IMR-90 (cell line): ENCODE measurements at regions not wholly inside any gene's neighbourhood (a gene's known extent, or its start where the extent isn't known, plus 50 kb on each side); places are given as distances from the start of the nearest gene placed in this dataset.
A peak's percentile ranks its signal among the peaks of the same experiment; 100 is the strongest.

ENCODE experiments used
- ATAC-seq: fragments of 200-7000 bp; cut with Tn5 transposase; 2 replicates; pipeline ENCODE4 v1.9.1; 2020; ENCODE audit warnings: low read depth, mild to moderate bottlenecking, moderate library complexity
- BruUV-seq: library from RNA; stranded (reverse); fragments of 400-500 nt; replicated peaks from 2 replicates; lab custom pipeline; 2021; lab: Mats Ljungman, UMichigan
- CTCF ChIA-PET: fragments of 300-600 bp; formaldehyde crosslinking; extraction: SDS; loops from one replicate; lab custom pipeline; 2021; ENCODE audit warnings: antibody characterized with exemption; lab: Yijun Ruan, JAX
- POLR2A ChIA-PET: fragments of 300-600 bp; sonication (Branson Sonifier 250); formaldehyde crosslinking; loops from one replicate; lab custom pipeline; 2022; ENCODE audit warnings: antibody characterized with exemption; ENCODE audit not compliant: unreplicated experiment; lab: Charles Lee
- DNase-seq: peaks from one replicate; pipeline ENCODE4 v3.0.0; 2013
- H2AFZ ChIP-seq: replicated peaks from 2 replicates; pipeline ENCODE3; 2013; ENCODE audit warnings: low read length, mild to moderate bottlenecking; ENCODE audit not compliant: poor library complexity
- H2AK5ac ChIP-seq: 2 replicates; pipeline ENCODE4 v1.6.1; 2013; ENCODE audit warnings: low read depth, low read length, inconsistent platforms
- H2AK9ac ChIP-seq: replicated peaks from 2 replicates; pipeline ENCODE3; 2013; ENCODE audit warnings: mild to moderate bottlenecking, low read depth, low read length, moderate library complexity; ENCODE audit not compliant: poor library complexity
- H2BK120ac ChIP-seq: 2 replicates; pipeline ENCODE4 v1.6.1; 2013; ENCODE audit warnings: low read depth, low read length, inconsistent platforms
- H2BK15ac ChIP-seq: 3 replicates; pipeline ENCODE4 v1.6.1; 2013; ENCODE audit warnings: low read depth, low read length, inconsistent platforms
- H2BK20ac ChIP-seq: 2 replicates; pipeline ENCODE4 v1.6.1; 2013; ENCODE audit warnings: low read depth, mild to moderate bottlenecking, inconsistent platforms, low read length, moderate library complexity
- H2BK5ac ChIP-seq: 2 replicates; pipeline ENCODE4 v1.6.1; 2013; ENCODE audit warnings: mild to moderate bottlenecking, low read depth, low read length, inconsistent platforms; ENCODE audit not compliant: poor library complexity, severe bottlenecking
- H3K14ac ChIP-seq: replicated peaks from 2 replicates; pipeline ENCODE4 v1.6.1; 2013; ENCODE audit warnings: low read depth, low read length, inconsistent platforms
- H3K18ac ChIP-seq: 2 replicates; pipeline ENCODE4 v1.6.1; 2013; ENCODE audit warnings: low read depth, low read length, control low read depth
- H3K23ac ChIP-seq: 2 replicates; pipeline ENCODE4 v1.6.1; 2013; ENCODE audit warnings: low read depth, low read length, inconsistent platforms
- H3K27ac ChIP-seq: 2 replicates; pipeline ENCODE4 v1.5.1; 2013; ENCODE audit warnings: mild to moderate bottlenecking, control low read depth, low read length; ENCODE audit not compliant: insufficient read depth
- H3K27me3 ChIP-seq: 2 replicates; pipeline ENCODE4 v1.6.1; 2013; ENCODE audit warnings: low read length; ENCODE audit not compliant: control insufficient read depth, insufficient read depth
- H3K36me3 ChIP-seq: 2 replicates; pipeline ENCODE4 v1.6.1; 2013; ENCODE audit warnings: low read length, mixed read lengths; ENCODE audit not compliant: control insufficient read depth, insufficient read depth
- H3K4ac ChIP-seq: 2 replicates; pipeline ENCODE4 v1.6.1; 2013; ENCODE audit warnings: low read depth, low read length, inconsistent platforms
- H3K4me1 ChIP-seq: 2 replicates; pipeline ENCODE4 v1.6.1; 2013; ENCODE audit warnings: low read length, mixed read lengths; ENCODE audit not compliant: control insufficient read depth, insufficient read depth
- H3K4me2 ChIP-seq: 2 replicates; pipeline ENCODE4 v1.6.1; 2013; ENCODE audit warnings: low read depth, mild to moderate bottlenecking, control low read depth, low read length, moderate library complexity
- H3K4me3 ChIP-seq: 2 replicates; pipeline ENCODE4 v1.5.1; 2013; ENCODE audit warnings: low read depth, mild to moderate bottlenecking, control low read depth, low read length, moderate library complexity; ENCODE audit not compliant: insufficient read depth
- H3K56ac ChIP-seq: 2 replicates; pipeline ENCODE4 v1.6.1; 2013; ENCODE audit warnings: low read length, inconsistent platforms; ENCODE audit not compliant: insufficient read depth; ENCODE audit errors: extremely low read depth
- H3K79me1 ChIP-seq, 2 experiments: 2 replicates each; pipeline ENCODE4 v1.6.1; 2013; ENCODE audit warnings: low read length in 2 of 2, inconsistent platforms in 1 of 2, low read depth in 1 of 2
- H3K9ac ChIP-seq: 2 replicates; pipeline ENCODE4 v1.6.1; 2013; ENCODE audit warnings: low read depth, low read length, control low read depth
- H3K9me1 ChIP-seq: 2 replicates; pipeline ENCODE4 v1.6.1; 2013; ENCODE audit warnings: low read length, inconsistent platforms; ENCODE audit not compliant: insufficient read depth
- H3K9me3 ChIP-seq: 2 replicates; pipeline ENCODE4 v1.6.1; 2013; ENCODE audit warnings: low read length; ENCODE audit not compliant: control insufficient read depth, insufficient read depth
- H4K20me1 ChIP-seq: 2 replicates; pipeline ENCODE4 v1.6.1; 2013; ENCODE audit warnings: low read length, inconsistent platforms; ENCODE audit not compliant: insufficient read depth
- H4K5ac ChIP-seq: 2 replicates; pipeline ENCODE4 v1.6.1; 2013; ENCODE audit warnings: mild to moderate bottlenecking, low read depth, low read length, control low read depth
- H4K8ac ChIP-seq, 2 experiments: 2 replicates each; pipeline ENCODE4 v1.6.1; 2013; ENCODE audit warnings: low read depth in 2 of 2, low read length in 2 of 2, control low read depth in 1 of 2, inconsistent platforms in 1 of 2
- H4K91ac ChIP-seq: 2 replicates; pipeline ENCODE4 v1.6.1; 2013; ENCODE audit warnings: low read depth, low read length, inconsistent platforms; ENCODE audit not compliant: insufficient read depth
- CHD1 ChIP-seq: IDR thresholded peaks from 2 replicates; pipeline ENCODE4 v1.6.1; 2012; ENCODE audit warnings: low read depth, low read length, improper control_type of control experiment
- FOS ChIP-seq: fragments of 150-350 bp; IDR thresholded peaks from 2 replicates; pipeline ENCODE4 v1.6.1; 2016; ENCODE audit warnings: low read depth, low read length
- MXI1 ChIP-seq: IDR thresholded peaks from 2 replicates; pipeline ENCODE4 v1.6.1; 2012; ENCODE audit warnings: low read depth, mild to moderate bottlenecking, low read length, moderate library complexity, borderline replicate concordance
- POLR2A ChIP-seq: IDR thresholded peaks from 2 replicates; pipeline ENCODE4 v1.6.1; 2012; ENCODE audit warnings: mild to moderate bottlenecking, low read depth, low read length
- RAD21 ChIP-seq: IDR thresholded peaks from 2 replicates; pipeline ENCODE4 v1.6.1; 2012; ENCODE audit warnings: low read length, improper control_type of control experiment
- WGBS, 2 experiments: methylation state at CpG; one replicate each; pipeline versions ENCODE4 v1.1.5 to v1.1.7; 2013; ENCODE audit warnings: missing lambda C conversion rate in 2 of 2; ENCODE audit not compliant: insufficient read length in 1 of 2; ENCODE audit errors: extremely low coverage in 2 of 2; 5-methylcytosine and 5-hydroxymethylcytosine counted together
- dilution Hi-C: fragments of 300-500 bp; cut with HindIII; formaldehyde crosslinking; loops from one replicate; pipeline ENCODE4 v1.14.3; 2018; ENCODE audit warnings: low sequenced_read_pairs; ENCODE audit not compliant: unreplicated experiment
- in situ Hi-C: fragments of 300-500 bp; cut with MboI; formaldehyde crosslinking; loops from 3 replicates; pipeline ENCODE4 v1.14.3; 2019; ENCODE audit warnings: low sequenced_read_pairs, inconsistent platforms, mixed read lengths
- intact Hi-C: fragments of 100-400 bp; cut with micrococcal nuclease; formaldehyde crosslinking; loops from 2 replicates; pipeline ENCODE4 v1.10.0; 2022

DNA sequence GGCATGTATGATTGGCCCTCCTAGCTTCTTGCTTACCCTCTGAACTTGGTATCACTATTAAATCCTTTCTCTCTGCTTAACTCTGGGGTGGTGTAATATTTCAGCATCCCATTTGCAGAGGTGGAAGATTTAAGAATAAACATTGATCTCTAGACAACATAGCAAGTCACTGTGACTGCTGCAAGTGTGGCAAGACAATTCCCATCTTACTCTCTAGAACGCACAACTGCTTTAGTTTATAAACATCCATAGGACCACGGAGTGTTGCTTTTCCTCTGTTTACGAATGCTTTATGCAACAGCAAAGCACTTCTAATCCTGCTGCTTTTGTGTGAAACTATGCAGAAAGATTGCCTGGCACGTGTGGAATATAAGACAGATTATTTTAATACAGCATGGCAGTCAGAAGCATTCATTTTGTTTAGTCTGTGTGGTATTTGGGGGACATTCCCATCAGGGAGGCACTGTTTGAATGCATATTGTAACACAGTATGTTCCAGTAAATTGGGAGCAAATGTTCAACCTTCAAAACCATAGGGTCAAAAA is 338.9 kb upstream of the TMCO5A start:
- Histone ChIP-seq H4K91ac (no peak overlapping the region), H4K20me1 (no peaks in the 10 kb centered on the region), H3K27ac (no peak overlapping the region), H3K9me3 (no peaks in the 10 kb centered on the region), H2BK120ac (no peak overlapping the region), H3K4ac (no peak overlapping the region), H3K14ac (no peak overlapping the region), H3K79me1 (no peaks in the 10 kb centered on the region), H3K4me2 (no peak overlapping the region), H3K4me3 (no peak overlapping the region), H3K9ac (no peak overlapping the region), H4K8ac (no peak overlapping the region), H3K36me3 (no peaks in the 10 kb centered on the region), H2BK15ac (no peak overlapping the region), H3K18ac (no peak overlapping the region), H3K23ac (no peak overlapping the region), H2BK20ac (no peak overlapping the region), H2BK5ac (no peak overlapping the region), H3K27me3 (peaks cover 3% of the 10 kb centered on the region; the same call in 1 of the 2 replicates), H2AK5ac (no peak overlapping the region), H4K5ac (no peak overlapping the region), H3K9me1 (no peaks in the 10 kb centered on the region), H3K56ac (no peak overlapping the region), H3K4me1 (no peaks in the 10 kb centered on the region), H2AK9ac (no peak overlapping the region), H2AFZ (no peak overlapping the region)
- dilution Hi-C loops (no loop called here), in situ Hi-C loops (no loop called here), intact Hi-C loops (no loop called here)
- WGBS, 2 experiments = no CpG with 5 or more reads among the region's 4 CpGs
- CTCF ChIA-PET = no interaction called here
- no peak for DNase-seq
- TF ChIP-seq MXI1 = no peak
- no peak for TF ChIP-seq POLR2A
- no peak for TF ChIP-seq CHD1
- TF ChIP-seq RAD21 = no peak
- TF ChIP-seq FOS = no peak
- POLR2A ChIA-PET = no interaction called here
- ATAC-seq = peak; percentile 29
- no TSS peak for BruUV-seq
